ENCODE measurements at regions not wholly inside any gene's neighbourhood (a gene's known extent, or its start where the extent isn't known, plus 50 kb on each side); places are given as distances from the start of the nearest gene placed in this dataset.

GRCh38 chr16:7014756-7015155 is 317.9 kb upstream of the RBFOX1 start:
- dilution Hi-C loops (cut with MboI; ENCODE audit: extremely low pct_ligation_motif_present, low sequenced_read_pairs), result no loop called here
- FAIRE-seq (no peak), DNase-seq (ENCODE audit: low read depth, low spot score) (no peak)
- Histone ChIP-seq H2AFZ (ENCODE audit: low read depth, low read length) (no peak overlapping the region), H3K9ac (replicated peaks; ENCODE audit: extremely low read depth, insufficient read depth, low read length) (no peak overlapping the region), H3K4me3 (replicated peaks in 1 of 3; ENCODE audit: insufficient read depth in 1 of 3, low read depth in 1 of 3, low read length in 3 of 3) (no peak overlapping the region), H3K36me3 (ENCODE audit: control insufficient read depth in 2 of 2, extremely low read depth in 1 of 2, insufficient read depth in 2 of 2, low read length in 2 of 2) (no peaks in the 10 kb centered on the region), H3K27ac (ENCODE audit: insufficient read depth, low read depth, low read length) (no peak overlapping the region), H4K20me1 (replicated peaks; ENCODE audit: control insufficient read depth, extremely low read depth, insufficient read depth, low read length) (no peaks in the 10 kb centered on the region), H3K4me1 (ENCODE audit: control insufficient read depth, extremely low read depth, insufficient read depth, low read length) (no peaks in the 10 kb centered on the region), H3K9me1 (replicated peaks; ENCODE audit: control insufficient read depth, extremely low read depth, insufficient read depth, low read length) (no peaks in the 10 kb centered on the region), H3K9me3 (replicated peaks; ENCODE audit: control insufficient read depth, insufficient read depth, low read length) (peaks cover 4% of the 10 kb centered on the region), H3K27me3 (ENCODE audit: control insufficient read depth in 2 of 2, insufficient read depth in 2 of 2, low read length in 2 of 2) (no peaks in the 10 kb centered on the region), H3K4me2 (ENCODE audit: insufficient read depth, low read length) (no peak overlapping the region), H3K79me2 (ENCODE audit: control insufficient read depth, insufficient read depth, low read length) (no peaks in the 10 kb centered on the region)
- POLR2A ChIA-PET, result no interaction called here
- intact Hi-C loops (cut with micrococcal nuclease), result no loop called here
- CTCF ChIA-PET, result no interaction called here
- no TSS peak for BruUV-seq (replicated peaks)
- no peak for TF ChIP-seq POLR2A (IDR thresholded peaks at IDR 0.05; ENCODE audit: low read depth, low read length)
- no peak for TF ChIP-seq MYC (IDR thresholded peaks at IDR 0.05; ENCODE audit: low read depth, low read length)
- TF ChIP-seq JUN (IDR thresholded peaks at IDR 0.05; ENCODE audit: borderline replicate concordance, insufficient read depth, insufficient read length, low read depth), result no peak
- TF ChIP-seq POLR2AphosphoS5 (IDR thresholded peaks at IDR 0.05; ENCODE audit: insufficient read depth, low read depth, low read length), result no peak
- no peak for TF ChIP-seq MAX (IDR thresholded peaks at IDR 0.05; ENCODE audit: insufficient read depth, insufficient read length)

GRCh38 chr16:7013990-7014389 is 318.7 kb upstream of the RBFOX1 start:
- no peak overlapping the region for H2AFZ ChIP-seq (ENCODE audit: low read depth, low read length)
- no peaks in the 10 kb centered on the region for H4K20me1 ChIP-seq (replicated peaks; ENCODE audit: control insufficient read depth, extremely low read depth, insufficient read depth, low read length)
- ChIA-PET CTCF (no interaction called here), POLR2A (no interaction called here)
- H3K4me3 ChIP-seq (replicated peaks in 1 of 3; ENCODE audit: insufficient read depth in 1 of 3, low read depth in 1 of 3, low read length in 3 of 3), result no peak overlapping the region
- dilution Hi-C loops (cut with MboI; ENCODE audit: extremely low pct_ligation_motif_present, low sequenced_read_pairs), result no loop called here
- no peak overlapping the region for H3K27ac ChIP-seq (ENCODE audit: insufficient read depth, low read depth, low read length)
- H3K4me2 ChIP-seq (ENCODE audit: insufficient read depth, low read length), result no peak overlapping the region
- H3K36me3 ChIP-seq (ENCODE audit: control insufficient read depth in 2 of 2, extremely low read depth in 1 of 2, insufficient read depth in 2 of 2, low read length in 2 of 2), result no peaks in the 10 kb centered on the region
- DNase-seq (ENCODE audit: low read depth, low spot score) (no peak), FAIRE-seq (no peak)
- no peak overlapping the region for H3K9ac ChIP-seq (replicated peaks; ENCODE audit: extremely low read depth, insufficient read depth, low read length)
- no peak for TF ChIP-seq JUN (IDR thresholded peaks at IDR 0.05; ENCODE audit: borderline replicate concordance, insufficient read depth, insufficient read length, low read depth)
- TF ChIP-seq EZH2 (IDR thresholded peaks at IDR 0.05; ENCODE audit: borderline replicate concordance, low read depth, low read length, severe bottlenecking), result no peak
- no peak for TF ChIP-seq CTCF (IDR thresholded peaks at IDR 0.05; ENCODE audit: extremely low read depth in 1 of 2, insufficient read depth in 1 of 2, low read depth in 1 of 2, low read length in 2 of 2)
- TF ChIP-seq FOS (IDR thresholded peaks at IDR 0.05; ENCODE audit: borderline replicate concordance, insufficient read depth, low read length), result no peak
- no peak for TF ChIP-seq GATA2 (IDR thresholded peaks at IDR 0.05; ENCODE audit: insufficient read depth, insufficient read length, low read depth, low read length)
- no peak for TF ChIP-seq MYC (IDR thresholded peaks at IDR 0.05; ENCODE audit: low read depth, low read length)
- no peak for TF ChIP-seq POLR2AphosphoS5 (IDR thresholded peaks at IDR 0.05; ENCODE audit: insufficient read depth, low read depth, low read length)
- no peak for TF ChIP-seq POLR2A (IDR thresholded peaks at IDR 0.05; ENCODE audit: low read depth, low read length)
- TF ChIP-seq MAX (IDR thresholded peaks at IDR 0.05; ENCODE audit: insufficient read depth, insufficient read length), result no peak
- intact Hi-C loops (cut with micrococcal nuclease), result no loop called here
- no peaks in the 10 kb centered on the region for H3K9me1 ChIP-seq (replicated peaks; ENCODE audit: control insufficient read depth, extremely low read depth, insufficient read depth, low read length)
- H3K27me3 ChIP-seq (ENCODE audit: control insufficient read depth in 2 of 2, insufficient read depth in 2 of 2, low read length in 2 of 2), result no peaks in the 10 kb centered on the region
- H3K79me2 ChIP-seq (ENCODE audit: control insufficient read depth, insufficient read depth, low read length), result no peaks in the 10 kb centered on the region
- H3K9me3 ChIP-seq (replicated peaks; ENCODE audit: control insufficient read depth, insufficient read depth, low read length), result peaks cover 4% of the 10 kb centered on the region
- no peaks in the 10 kb centered on the region for H3K4me1 ChIP-seq (ENCODE audit: control insufficient read depth, extremely low read depth, insufficient read depth, low read length)
- BruUV-seq (replicated peaks), result no TSS peak
